ENCODE measurements at regions not wholly inside any gene's neighbourhood (a gene's known extent, or its start where the extent isn't known, plus 50 kb on each side); places are given as distances from the start of the nearest gene placed in this dataset.
"Not testable (repeated sequence)": the region's sequence is repeated elsewhere in the genome, so short reads cannot be mapped to it uniquely, and the experiment has no call there.

GRCh38 chr5:18630458-18631045, 996.3 kb downstream of the TAF11L14 start:
- no peak for DNase-seq (ENCODE audit: low read depth)
- no peak overlapping the region for H3K4me3 ChIP-seq (ENCODE audit: low read depth, low read length)
- no peaks in the 10 kb centered on the region for H3K36me3 ChIP-seq (ENCODE audit: control insufficient read depth, insufficient read depth, low read length)
- no peaks in the 10 kb centered on the region for H3K27me3 ChIP-seq (ENCODE audit: control insufficient read depth, insufficient read depth, low read length)
- TF ChIP-seq, protein P1, sequence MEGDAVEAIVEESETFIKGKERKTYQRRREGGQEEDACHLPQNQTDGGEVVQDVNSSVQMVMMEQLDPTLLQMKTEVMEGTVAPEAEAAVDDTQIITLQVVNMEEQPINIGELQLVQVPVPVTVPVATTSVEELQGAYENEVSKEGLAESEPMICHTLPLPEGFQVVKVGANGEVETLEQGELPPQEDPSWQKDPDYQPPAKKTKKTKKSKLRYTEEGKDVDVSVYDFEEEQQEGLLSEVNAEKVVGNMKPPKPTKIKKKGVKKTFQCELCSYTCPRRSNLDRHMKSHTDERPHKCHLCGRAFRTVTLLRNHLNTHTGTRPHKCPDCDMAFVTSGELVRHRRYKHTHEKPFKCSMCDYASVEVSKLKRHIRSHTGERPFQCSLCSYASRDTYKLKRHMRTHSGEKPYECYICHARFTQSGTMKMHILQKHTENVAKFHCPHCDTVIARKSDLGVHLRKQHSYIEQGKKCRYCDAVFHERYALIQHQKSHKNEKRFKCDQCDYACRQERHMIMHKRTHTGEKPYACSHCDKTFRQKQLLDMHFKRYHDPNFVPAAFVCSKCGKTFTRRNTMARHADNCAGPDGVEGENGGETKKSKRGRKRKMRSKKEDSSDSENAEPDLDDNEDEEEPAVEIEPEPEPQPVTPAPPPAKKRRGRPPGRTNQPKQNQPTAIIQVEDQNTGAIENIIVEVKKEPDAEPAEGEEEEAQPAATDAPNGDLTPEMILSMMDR (IDR thresholded peaks at IDR 0.05; ENCODE audit: insufficient read depth, low read length, poor library complexity, severe bottlenecking): no peak

DNA sequence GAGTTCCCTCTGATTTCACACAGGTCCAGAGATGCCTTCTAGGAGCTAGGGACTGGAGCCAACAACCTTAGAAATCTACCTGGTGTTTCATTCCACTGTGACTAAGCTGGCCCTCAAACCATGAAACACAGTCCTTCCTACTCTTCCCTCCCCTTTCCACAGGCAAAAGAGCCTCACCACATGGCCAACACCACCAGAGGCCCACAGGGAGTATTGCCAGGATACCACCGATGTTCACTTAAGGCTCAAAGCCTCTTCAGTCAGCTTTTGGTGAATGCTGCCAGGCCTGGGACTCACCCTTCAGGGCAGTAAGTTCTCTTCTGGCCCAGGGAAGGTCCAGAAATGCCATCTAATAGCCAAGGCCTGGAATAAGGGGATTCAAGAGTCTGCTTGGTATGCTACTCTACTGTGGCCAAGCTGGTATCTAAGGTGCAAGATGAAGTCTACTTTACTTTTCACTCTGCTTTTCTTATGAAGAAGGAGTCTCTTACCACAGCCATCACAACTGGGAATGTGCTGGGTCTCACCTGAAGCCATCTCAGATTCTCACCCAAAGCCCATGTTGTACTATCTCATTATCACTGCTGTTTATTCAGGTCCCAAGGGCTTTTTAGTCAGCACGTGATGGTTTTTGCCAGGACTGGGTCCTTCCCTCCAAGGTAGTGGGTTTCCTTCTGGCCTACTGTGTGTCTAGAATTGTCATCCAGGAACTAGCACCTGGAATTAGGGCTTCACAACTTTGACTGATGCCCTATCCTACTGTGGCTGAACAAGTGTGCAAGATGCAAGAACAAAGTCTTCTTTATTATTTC, 1018.4 kb downstream of the TAF11L14 start:
- H3K4me3 ChIP-seq (ENCODE audit: low read depth, low read length): no peak overlapping the region
- TF ChIP-seq, protein P1 (IDR thresholded peaks at IDR 0.05; ENCODE audit: insufficient read depth, low read length, poor library complexity, severe bottlenecking): no peak
- H3K36me3 ChIP-seq (ENCODE audit: control insufficient read depth, insufficient read depth, low read length): no peaks in the 10 kb centered on the region
- no peak for DNase-seq (ENCODE audit: low read depth)
- H3K27me3 ChIP-seq (ENCODE audit: control insufficient read depth, insufficient read depth, low read length): no peaks in the 10 kb centered on the region

DNA sequence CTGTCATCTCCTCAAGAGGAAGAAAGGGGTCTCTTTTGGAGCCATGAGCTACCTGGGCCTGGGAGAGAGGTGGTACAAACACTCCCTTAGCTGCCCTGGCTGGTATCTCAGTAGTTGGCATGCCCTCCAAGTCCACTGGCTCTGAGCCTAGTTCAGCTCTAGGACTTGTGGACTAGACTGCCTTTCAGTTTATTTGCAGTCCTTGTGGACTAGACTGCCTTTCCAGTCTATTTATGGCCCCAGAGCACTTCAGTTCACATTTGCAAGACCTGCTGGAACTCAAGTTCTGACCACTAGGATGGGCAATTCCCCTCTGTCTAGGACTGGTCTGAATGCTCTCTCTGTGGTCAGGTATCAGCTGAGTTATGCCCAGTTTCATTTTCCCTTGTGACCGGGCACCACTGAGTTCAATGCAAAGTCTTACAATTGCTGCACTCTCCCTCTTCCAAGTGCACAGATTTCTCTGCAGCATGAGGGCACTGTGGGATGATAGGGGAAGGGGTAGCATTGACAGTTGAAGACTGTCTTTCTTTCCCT, 1019.0 kb downstream of the TAF11L14 start:
- Histone ChIP-seq H3K27me3 (ENCODE audit: control insufficient read depth, insufficient read depth, low read length) (no peaks in the 10 kb centered on the region), H3K36me3 (ENCODE audit: control insufficient read depth, insufficient read depth, low read length) (no peaks in the 10 kb centered on the region), H3K4me3 (ENCODE audit: low read depth, low read length) (no peak overlapping the region)
- TF ChIP-seq, protein P1 (IDR thresholded peaks at IDR 0.05; ENCODE audit: insufficient read depth, low read length, poor library complexity, severe bottlenecking): no peak
- DNase-seq (ENCODE audit: low read depth): no peak

GRCh38 chr5:18660511-18660910, 1026.3 kb downstream of the TAF11L14 start:
- no peak overlapping the region for H3K4me3 ChIP-seq (ENCODE audit: low read depth, low read length)
- no peaks in the 10 kb centered on the region for H3K36me3 ChIP-seq (ENCODE audit: control insufficient read depth, insufficient read depth, low read length)
- H3K27me3 ChIP-seq (ENCODE audit: control insufficient read depth, insufficient read depth, low read length): no peaks in the 10 kb centered on the region
- DNase-seq (ENCODE audit: low read depth): no peak
- TF ChIP-seq, protein P1 (IDR thresholded peaks at IDR 0.05; ENCODE audit: insufficient read depth, low read length, poor library complexity, severe bottlenecking): no peak

- TF ChIP-seq, protein P1 (IDR thresholded peaks at IDR 0.05; ENCODE audit: insufficient read depth, low read length, poor library complexity, severe bottlenecking): no peak
- DNase-seq (ENCODE audit: low read depth): no peak
- no peak overlapping the region for H3K4me3 ChIP-seq (ENCODE audit: low read depth, low read length)
- no peaks in the 10 kb centered on the region for H3K27me3 ChIP-seq (ENCODE audit: control insufficient read depth, insufficient read depth, low read length)
- no peaks in the 10 kb centered on the region for H3K36me3 ChIP-seq (ENCODE audit: control insufficient read depth, insufficient read depth, low read length)
These were observed 1028.0 kb downstream of the TAF11L14 start for GRCh38 chr5:18662231-18662630.

DNA sequence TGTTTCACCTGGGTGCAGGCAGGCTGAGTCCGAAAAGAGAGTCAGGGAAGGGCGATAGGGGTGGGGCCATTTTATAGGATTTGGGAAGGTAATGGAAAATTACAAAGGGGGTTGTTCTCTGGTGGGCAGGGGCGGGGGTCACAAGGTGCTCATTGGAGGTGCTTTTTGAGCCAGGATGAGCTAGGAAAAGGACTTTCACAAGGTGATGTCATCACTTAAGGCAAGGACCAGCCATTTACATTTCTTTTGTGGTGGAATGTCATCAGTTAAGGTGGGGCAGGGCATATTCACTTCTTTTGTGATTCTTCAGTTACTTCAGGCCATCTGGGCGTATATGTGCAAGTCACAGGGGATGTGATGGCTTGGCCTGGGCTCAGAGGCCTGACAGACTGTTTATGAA, 1040.0 kb downstream of the TAF11L14 start:
- not testable (repeated sequence) for H3K36me3 ChIP-seq (ENCODE audit: control insufficient read depth, insufficient read depth, low read length); H3K27me3 ChIP-seq (ENCODE audit: control insufficient read depth, insufficient read depth, low read length); H3K4me3 ChIP-seq (ENCODE audit: low read depth, low read length); DNase-seq (ENCODE audit: low read depth)

Measured in kidney epithelial cell (primary cell).